PC-3 (cell line): ENCODE measurements at regions not wholly inside any gene's neighbourhood (a gene's known extent, or its start where the extent isn't known, plus 50 kb on each side); places are given as distances from the start of the nearest gene placed in this dataset.

Source experiments
- ATAC-seq: fragments of 200-7000 bp; cut with Tn5 transposase; 2 replicates; pipeline ENCODE4 v1.9.1; 2020; ENCODE audit warnings: mild to moderate bottlenecking, moderate library complexity
- BruUV-seq: library from RNA; stranded (reverse); fragments of 400-500 nt; replicated peaks from 2 replicates; lab custom pipeline; 2021; lab: Mats Ljungman, UMichigan
- CTCF ChIA-PET: fragments of 300-600 bp; sonication (Branson Sonifier 250); formaldehyde crosslinking; loops from one replicate; lab custom pipeline; 2022; ENCODE audit warnings: antibody characterized with exemption; lab: Charles Lee
- POLR2A ChIA-PET: fragments of 300-600 bp; sonication (Branson Sonifier 250); formaldehyde crosslinking; loops from one replicate; lab custom pipeline; 2022; ENCODE audit warnings: antibody characterized with exemption; ENCODE audit not compliant: unreplicated experiment; lab: Charles Lee
- DNase-seq: peaks from one replicate; pipeline ENCODE4 v3.0.0-alpha.2; 2015
- H2AFZ ChIP-seq: fragments of 300-600 bp; sonication (generic); 2 replicates; pipeline ENCODE4 v1.6.0; 2016; ENCODE audit warnings: antibody characterized with exemption, low read length
- H3F3A ChIP-seq: fragments of 300-600 bp; sonication (generic); one replicate; pipeline ENCODE4 v1.6.0; 2017; ENCODE audit warnings: antibody characterized with exemption, low read length, control low read depth, mild to moderate bottlenecking; ENCODE audit not compliant: unreplicated experiment
- H3K27ac ChIP-seq: fragments of 300-600 bp; sonication (generic); 2 replicates; pipeline ENCODE4 v1.5.1; 2016; ENCODE audit warnings: mild to moderate bottlenecking, low read length
- H3K27me3 ChIP-seq: fragments of 300-600 bp; sonication (generic); 2 replicates; pipeline ENCODE4 v1.6.1; 2016; ENCODE audit warnings: low read length, mixed read lengths
- H3K36me3 ChIP-seq: fragments of 300-600 bp; sonication (generic); 2 replicates; pipeline ENCODE4 v1.6.1; 2016; ENCODE audit warnings: low read depth, mixed run types, low read length, mixed read lengths
- H3K4me1 ChIP-seq: fragments of 300-600 bp; sonication (generic); 2 replicates; pipeline ENCODE4 v1.5.1; 2016; ENCODE audit warnings: low read length; ENCODE audit not compliant: insufficient read depth
- H3K4me2 ChIP-seq: fragments of 300-600 bp; sonication (generic); 2 replicates; pipeline ENCODE4 v1.6.0; 2016; ENCODE audit warnings: low read length
- H3K4me3 ChIP-seq: fragments of 300-600 bp; sonication (generic); 2 replicates; pipeline ENCODE4 v1.5.1; 2016; ENCODE audit warnings: mild to moderate bottlenecking, low read length, mixed read lengths
- H3K79me2 ChIP-seq: fragments of 300-600 bp; sonication (generic); 2 replicates; pipeline ENCODE4 v1.6.1; 2017; ENCODE audit warnings: low read length, mixed read lengths
- H3K9ac ChIP-seq: fragments of 300-600 bp; sonication (generic); 2 replicates; pipeline ENCODE4 v1.6.0; 2016; ENCODE audit warnings: mild to moderate bottlenecking, low read length
- H3K9me2 ChIP-seq: fragments of 300-600 bp; sonication (generic); replicated peaks from 2 replicates; pipeline ENCODE4 v1.6.1; 2016; ENCODE audit warnings: mixed run types, low read length, mixed read lengths
- H3K9me3 ChIP-seq: fragments of 300-600 bp; sonication (generic); 2 replicates; pipeline ENCODE4 v1.6.1; 2016; ENCODE audit warnings: low read length, mixed read lengths
- H4K20me1 ChIP-seq: fragments of 300-600 bp; sonication (generic); 2 replicates; pipeline ENCODE4 v1.6.1; 2016; ENCODE audit warnings: low read length, mixed read lengths
- EZH2 ChIP-seq: fragments of 300-600 bp; sonication (generic); IDR thresholded peaks from one replicate; pipeline ENCODE4 v1.6.1; 2017; ENCODE audit warnings: antibody characterized with exemption, mild to moderate bottlenecking, low read length; ENCODE audit not compliant: unreplicated experiment
- EZH2phosphoT487 ChIP-seq: fragments of 300-600 bp; sonication (generic); IDR thresholded peaks from 2 replicates; pipeline ENCODE4 v1.6.1; 2018; ENCODE audit warnings: mild to moderate bottlenecking, antibody characterized with exemption, low read length, borderline replicate concordance
- intact Hi-C: fragments of 100-400 bp; cut with micrococcal nuclease; formaldehyde crosslinking; loops from 2 replicates; pipeline ENCODE4 v1.9.0; 2023
- TF ChIP-seq, protein P1 (sequence below): fragments of 300-600 bp; sonication (generic); conservative IDR thresholded peaks from 2 replicates; pipeline ENCODE4 v1.5.1; 2017; ENCODE audit warnings: antibody characterized with exemption, low read depth, mild to moderate bottlenecking, low read length

DNA sequence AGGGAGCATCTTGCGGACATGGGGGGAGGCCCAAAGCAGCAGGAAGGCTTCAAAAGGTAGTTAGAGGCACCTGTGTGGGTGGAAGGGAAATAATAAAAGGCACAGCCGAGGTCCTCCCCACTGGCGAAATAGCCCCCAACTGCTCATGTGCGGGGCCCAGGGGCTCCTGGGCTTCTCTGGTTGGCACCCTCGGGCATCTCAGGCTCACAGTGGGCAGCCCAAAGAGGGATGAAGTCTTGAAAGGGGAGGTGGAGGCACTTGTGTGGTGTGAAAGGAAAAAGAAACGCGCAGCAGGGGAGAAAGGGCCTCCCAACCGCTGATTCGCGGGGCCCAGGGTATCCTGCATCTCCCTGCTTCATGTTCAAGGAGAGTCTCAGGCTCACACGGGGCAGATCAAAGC, 579.4 kb downstream of the ALG10 start:
- no TSS peak for BruUV-seq
- no peak for DNase-seq
- H3K27ac ChIP-seq = no peak overlapping the region
- no peaks in the 10 kb centered on the region for H3K9me2 ChIP-seq
- H3K36me3 ChIP-seq = no peaks in the 10 kb centered on the region
- TF ChIP-seq, protein P1, sequence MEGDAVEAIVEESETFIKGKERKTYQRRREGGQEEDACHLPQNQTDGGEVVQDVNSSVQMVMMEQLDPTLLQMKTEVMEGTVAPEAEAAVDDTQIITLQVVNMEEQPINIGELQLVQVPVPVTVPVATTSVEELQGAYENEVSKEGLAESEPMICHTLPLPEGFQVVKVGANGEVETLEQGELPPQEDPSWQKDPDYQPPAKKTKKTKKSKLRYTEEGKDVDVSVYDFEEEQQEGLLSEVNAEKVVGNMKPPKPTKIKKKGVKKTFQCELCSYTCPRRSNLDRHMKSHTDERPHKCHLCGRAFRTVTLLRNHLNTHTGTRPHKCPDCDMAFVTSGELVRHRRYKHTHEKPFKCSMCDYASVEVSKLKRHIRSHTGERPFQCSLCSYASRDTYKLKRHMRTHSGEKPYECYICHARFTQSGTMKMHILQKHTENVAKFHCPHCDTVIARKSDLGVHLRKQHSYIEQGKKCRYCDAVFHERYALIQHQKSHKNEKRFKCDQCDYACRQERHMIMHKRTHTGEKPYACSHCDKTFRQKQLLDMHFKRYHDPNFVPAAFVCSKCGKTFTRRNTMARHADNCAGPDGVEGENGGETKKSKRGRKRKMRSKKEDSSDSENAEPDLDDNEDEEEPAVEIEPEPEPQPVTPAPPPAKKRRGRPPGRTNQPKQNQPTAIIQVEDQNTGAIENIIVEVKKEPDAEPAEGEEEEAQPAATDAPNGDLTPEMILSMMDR = no peak
- TF ChIP-seq EZH2phosphoT487 = no peak
- TF ChIP-seq EZH2 = no peak
- H2AFZ ChIP-seq = no peak overlapping the region
- ATAC-seq = no peak
- H3K4me1 ChIP-seq = no peaks in the 10 kb centered on the region
- H3K9me3 ChIP-seq = no peaks in the 10 kb centered on the region
- H3K4me3 ChIP-seq = no peak overlapping the region
- ChIA-PET POLR2A (no interaction called here), CTCF (no interaction called here)
- no peaks in the 10 kb centered on the region for H3K79me2 ChIP-seq
- H3K9ac ChIP-seq = no peak overlapping the region
- H3F3A ChIP-seq = no peaks in the 10 kb centered on the region
- H4K20me1 ChIP-seq = no peaks in the 10 kb centered on the region
- no peak overlapping the region for H3K4me2 ChIP-seq
- 0 out of 2 replicates have a peak, but pooled peaks cover 11% of the 10 kb centered on the region for H3K27me3 ChIP-seq
- intact Hi-C loops = no loop called here

DNA sequence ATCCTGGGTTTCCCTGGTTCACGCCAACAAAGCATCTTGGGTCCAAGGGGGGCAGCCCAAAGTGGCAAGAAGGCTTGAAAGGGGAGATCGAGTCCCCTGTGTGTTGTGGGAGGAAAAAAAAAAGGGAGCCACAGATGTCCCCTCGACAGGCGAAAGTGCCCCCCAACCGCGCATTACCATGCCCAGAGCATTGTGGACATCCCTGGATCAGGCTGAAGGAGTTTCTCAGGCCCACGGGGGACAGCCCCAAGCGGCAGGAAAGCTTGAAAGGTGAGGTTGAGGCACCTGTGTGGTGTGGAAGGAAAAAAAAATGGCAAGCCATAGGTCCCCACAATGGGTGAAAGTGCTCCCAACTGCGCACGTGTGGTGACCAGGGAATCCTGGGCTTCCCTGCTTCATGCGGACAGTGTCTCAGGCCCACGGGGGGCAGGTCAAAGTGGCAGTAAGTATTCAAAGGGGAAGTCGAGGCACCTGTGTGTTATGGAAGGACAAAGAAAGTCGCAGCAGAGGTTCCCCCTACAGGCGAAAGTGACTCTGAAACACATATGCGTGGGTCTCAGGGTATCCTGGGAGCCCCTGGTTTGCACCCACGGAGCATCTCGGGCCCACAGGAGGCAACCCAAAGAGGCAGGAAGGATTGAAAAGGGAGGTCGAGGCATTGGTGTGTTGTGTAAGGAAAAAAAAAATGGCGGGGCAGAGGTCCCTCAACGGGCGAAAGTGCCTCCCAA, 580.1 kb downstream of the ALG10 start:
- DNase-seq = no peak
- Histone ChIP-seq H3K9me2 (no peaks in the 10 kb centered on the region), H2AFZ (no peak overlapping the region), H3K9ac (no peak overlapping the region), H3K79me2 (no peaks in the 10 kb centered on the region), H3K27ac (no peak overlapping the region), H3F3A (no peaks in the 10 kb centered on the region), H3K4me3 (no peak overlapping the region), H3K4me2 (no peak overlapping the region), H4K20me1 (no peaks in the 10 kb centered on the region), H3K4me1 (no peaks in the 10 kb centered on the region), H3K9me3 (no peaks in the 10 kb centered on the region), H3K36me3 (no peaks in the 10 kb centered on the region), H3K27me3 (0 out of 2 replicates have a peak, but pooled peaks cover 11% of the 10 kb centered on the region)
- BruUV-seq = no TSS peak
- POLR2A ChIA-PET = no interaction called here
- no peak for ATAC-seq
- intact Hi-C loops = no loop called here
- TF ChIP-seq EZH2phosphoT487 = no peak
- no peak for TF ChIP-seq EZH2
- TF ChIP-seq, protein P1 = no peak
- CTCF ChIA-PET = no interaction called here

DNA sequence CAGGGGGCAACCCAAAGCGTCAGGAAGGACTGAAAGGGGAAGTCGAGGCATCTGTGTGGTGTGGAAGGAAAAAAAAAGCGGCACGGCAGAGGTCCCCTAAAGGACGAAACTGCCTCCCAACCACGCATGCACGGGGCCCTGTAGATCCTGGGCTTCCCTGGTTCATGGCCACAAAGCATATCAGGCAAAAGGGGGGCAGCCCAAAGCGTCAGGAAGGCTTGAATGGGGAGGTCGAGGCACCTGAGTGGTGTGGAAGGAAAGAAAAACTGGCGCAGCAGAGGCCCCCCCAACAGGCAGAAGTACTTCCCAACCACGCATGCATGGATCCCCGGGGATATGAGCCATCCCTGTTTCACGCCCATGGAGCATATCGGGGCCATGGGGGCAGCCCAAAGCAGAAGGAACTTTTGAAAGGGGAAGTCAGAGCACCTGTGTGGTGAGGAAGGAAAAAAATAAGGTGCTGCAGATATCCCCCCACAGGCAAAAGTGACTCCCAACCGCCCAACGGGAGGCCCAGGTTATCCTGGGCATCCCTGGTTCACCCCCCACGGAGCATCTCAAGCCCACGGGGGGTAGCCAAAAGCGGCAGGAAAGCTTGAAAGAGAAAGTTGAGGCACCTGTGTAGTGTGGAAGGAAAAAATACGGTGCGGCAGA, 581.2 kb downstream of the ALG10 start:
- POLR2A ChIA-PET = no interaction called here
- TF ChIP-seq, protein P1 = no peak
- TF ChIP-seq EZH2phosphoT487 (no peak), EZH2 (no peak)
- no peaks in the 10 kb centered on the region for H3K4me1 ChIP-seq
- no TSS peak for BruUV-seq
- H4K20me1 ChIP-seq = no peaks in the 10 kb centered on the region
- CTCF ChIA-PET = no interaction called here
- intact Hi-C loops = no loop called here
- H3K9me3 ChIP-seq = no peaks in the 10 kb centered on the region
- no peaks in the 10 kb centered on the region for H3F3A ChIP-seq
- DNase-seq (no peak), ATAC-seq (no peak)
- H3K9me2 ChIP-seq = no peaks in the 10 kb centered on the region
- H3K4me2 ChIP-seq = peak overlapping the region; percentile 48; the same call in 1 of the 2 replicates
- 0 out of 2 replicates have a peak overlapping the region, but pooled peaks have one; percentile 26 for H2AFZ ChIP-seq
- 0 out of 2 replicates have a peak, but pooled peaks cover 11% of the 10 kb centered on the region for H3K27me3 ChIP-seq
- no peaks in the 10 kb centered on the region for H3K79me2 ChIP-seq
- no peak overlapping the region for H3K4me3 ChIP-seq
- no peak overlapping the region for H3K9ac ChIP-seq
- no peak overlapping the region for H3K27ac ChIP-seq
- no peaks in the 10 kb centered on the region for H3K36me3 ChIP-seq
